Body of pancreas (tissue), 4 donors: ENCODE measurements at regions not wholly inside any gene's neighbourhood (a gene's known extent, or its start where the extent isn't known, plus 50 kb on each side); places are given as distances from the start of the nearest gene placed in this dataset.

Experiments used
- POLR2A ChIP-seq, 3 donors: fragments of 450-650 bp; IDR thresholded peaks; one replicate each; pipeline ENCODE4 v1.6.1; 2016; ENCODE audit warnings: antibody characterized with exemption in 3 of 3, mild to moderate bottlenecking in 2 of 3
- TF ChIP-seq, protein P1 (sequence below), 7 experiments: fragments of 450-650 bp in 4 of 7; fragments of 200-600 bp in 3 of 7; sonication (generic) in 3 of 7; IDR thresholded peaks; one replicate each; pipeline ENCODE4 v1.5.1; 2016 to 2019; ENCODE audit warnings: antibody characterized with exemption in 7 of 7

DNA sequence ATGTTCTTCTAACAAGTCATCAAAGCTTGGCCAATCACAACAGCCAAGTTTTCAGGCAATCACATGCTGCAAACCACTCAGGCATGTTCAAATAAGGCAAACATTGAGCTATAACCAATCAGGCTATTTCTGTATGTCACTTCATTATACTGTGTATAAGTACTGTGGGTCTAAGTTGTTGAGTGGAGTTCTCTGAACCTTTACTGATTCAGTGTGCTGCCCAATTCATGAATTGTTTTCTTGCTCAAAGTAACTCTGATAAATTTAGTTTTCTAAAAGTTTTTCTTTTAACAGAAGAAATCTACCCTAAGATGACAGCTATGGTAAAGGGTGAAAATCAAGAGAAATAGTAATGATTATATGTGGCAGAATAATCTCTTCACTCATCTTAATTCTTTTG is 805.4 kb upstream of the NUDT12 start:
- TF ChIP-seq, protein P1, sequence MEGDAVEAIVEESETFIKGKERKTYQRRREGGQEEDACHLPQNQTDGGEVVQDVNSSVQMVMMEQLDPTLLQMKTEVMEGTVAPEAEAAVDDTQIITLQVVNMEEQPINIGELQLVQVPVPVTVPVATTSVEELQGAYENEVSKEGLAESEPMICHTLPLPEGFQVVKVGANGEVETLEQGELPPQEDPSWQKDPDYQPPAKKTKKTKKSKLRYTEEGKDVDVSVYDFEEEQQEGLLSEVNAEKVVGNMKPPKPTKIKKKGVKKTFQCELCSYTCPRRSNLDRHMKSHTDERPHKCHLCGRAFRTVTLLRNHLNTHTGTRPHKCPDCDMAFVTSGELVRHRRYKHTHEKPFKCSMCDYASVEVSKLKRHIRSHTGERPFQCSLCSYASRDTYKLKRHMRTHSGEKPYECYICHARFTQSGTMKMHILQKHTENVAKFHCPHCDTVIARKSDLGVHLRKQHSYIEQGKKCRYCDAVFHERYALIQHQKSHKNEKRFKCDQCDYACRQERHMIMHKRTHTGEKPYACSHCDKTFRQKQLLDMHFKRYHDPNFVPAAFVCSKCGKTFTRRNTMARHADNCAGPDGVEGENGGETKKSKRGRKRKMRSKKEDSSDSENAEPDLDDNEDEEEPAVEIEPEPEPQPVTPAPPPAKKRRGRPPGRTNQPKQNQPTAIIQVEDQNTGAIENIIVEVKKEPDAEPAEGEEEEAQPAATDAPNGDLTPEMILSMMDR (IDR thresholded peaks at IDR 0.05): no peak
- TF ChIP-seq POLR2A (IDR thresholded peaks at IDR 0.05): no peak
